A549 (cell line): ENCODE measurements at regions not wholly inside any gene's neighbourhood (a gene's known extent, or its start where the extent isn't known, plus 50 kb on each side); places are given as distances from the start of the nearest gene placed in this dataset.

Experiments
- CHD2 ChIP-seq: fragments of 150-350 bp; IDR thresholded peaks from 2 replicates; pipeline ENCODE4 v1.6.1; 2014; ENCODE audit warnings: low read length; ENCODE audit not compliant: partially characterized antibody
- EHF ChIP-seq: fragments of 250-450 bp; sonication (Bioruptor Pico); IDR thresholded peaks from 2 replicates; pipeline ENCODE4 v1.5.0; 2020; ENCODE audit warnings: mild to moderate bottlenecking
- HEYL ChIP-seq: fragments of 250-450 bp; sonication (Bioruptor Pico); IDR thresholded peaks from 2 replicates; pipeline ENCODE4 v1.8.0; 2021; ENCODE audit warnings: mild to moderate bottlenecking, moderate library complexity
- HMGXB4 ChIP-seq: fragments of 250-450 bp; sonication (Bioruptor Pico); IDR thresholded peaks from 2 replicates; pipeline ENCODE4 v1.5.0; 2021; ENCODE audit warnings: mild to moderate bottlenecking, moderate library complexity, borderline replicate concordance
- MAZ ChIP-seq: fragments of 150-350 bp; IDR thresholded peaks from 2 replicates; pipeline ENCODE4 v1.6.1; 2014; ENCODE audit warnings: antibody characterized with exemption, low read depth, low read length, borderline replicate concordance
- NR3C1 ChIP-seq: fragments of >200 bp; sonication (Bioruptor Twin); formaldehyde crosslinking; IDR thresholded peaks from 3 replicates; pipeline ENCODE4 v1.6.1; 2017
- POLR2A ChIP-seq: IDR thresholded peaks from 2 replicates; pipeline ENCODE4 v1.6.1; 2012; ENCODE audit warnings: mild to moderate bottlenecking, low read length
- POLR2AphosphoS2 ChIP-seq: conservative IDR thresholded peaks from 2 replicates; pipeline ENCODE4 v1.6.1; 2012; ENCODE audit warnings: low read length, improper control_type of control experiment, inconsistent platforms
- SREBF2 ChIP-seq: fragments of 450-650 bp; IDR thresholded peaks from 2 replicates; pipeline ENCODE4 v1.6.1; 2014; ENCODE audit warnings: mild to moderate bottlenecking, moderate library complexity
- TF ChIP-seq, protein P1 (sequence below): fragments of >200 bp; sonication (Bioruptor Twin); formaldehyde crosslinking; IDR thresholded peaks from 3 replicates; pipeline ENCODE4 v1.5.1; 2016

- TF ChIP-seq CHD2, result no peak
- no peak for TF ChIP-seq SREBF2
- no peak for TF ChIP-seq HEYL
- TF ChIP-seq NR3C1, result no peak
- no peak for TF ChIP-seq POLR2A
- TF ChIP-seq HMGXB4 (CRISPR knock-in tag), result no peak
- no peak for TF ChIP-seq MAZ
- TF ChIP-seq, protein P1, sequence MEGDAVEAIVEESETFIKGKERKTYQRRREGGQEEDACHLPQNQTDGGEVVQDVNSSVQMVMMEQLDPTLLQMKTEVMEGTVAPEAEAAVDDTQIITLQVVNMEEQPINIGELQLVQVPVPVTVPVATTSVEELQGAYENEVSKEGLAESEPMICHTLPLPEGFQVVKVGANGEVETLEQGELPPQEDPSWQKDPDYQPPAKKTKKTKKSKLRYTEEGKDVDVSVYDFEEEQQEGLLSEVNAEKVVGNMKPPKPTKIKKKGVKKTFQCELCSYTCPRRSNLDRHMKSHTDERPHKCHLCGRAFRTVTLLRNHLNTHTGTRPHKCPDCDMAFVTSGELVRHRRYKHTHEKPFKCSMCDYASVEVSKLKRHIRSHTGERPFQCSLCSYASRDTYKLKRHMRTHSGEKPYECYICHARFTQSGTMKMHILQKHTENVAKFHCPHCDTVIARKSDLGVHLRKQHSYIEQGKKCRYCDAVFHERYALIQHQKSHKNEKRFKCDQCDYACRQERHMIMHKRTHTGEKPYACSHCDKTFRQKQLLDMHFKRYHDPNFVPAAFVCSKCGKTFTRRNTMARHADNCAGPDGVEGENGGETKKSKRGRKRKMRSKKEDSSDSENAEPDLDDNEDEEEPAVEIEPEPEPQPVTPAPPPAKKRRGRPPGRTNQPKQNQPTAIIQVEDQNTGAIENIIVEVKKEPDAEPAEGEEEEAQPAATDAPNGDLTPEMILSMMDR, result no peak
- TF ChIP-seq POLR2AphosphoS2, result no peak
- no peak for TF ChIP-seq EHF (CRISPR knock-in tag)
These were observed 940.9 kb downstream of the BRD1 start for GRCh38 chr22:48886604-48887393.
